Caco-2 (cell line): ENCODE measurements at regions not wholly inside any gene's neighbourhood (a gene's known extent, or its start where the extent isn't known, plus 50 kb on each side); places are given as distances from the start of the nearest gene placed in this dataset.

Source experiments
- BruUV-seq: library from RNA; stranded (reverse); fragments of 400-500 nt; replicated peaks from 2 replicates; lab custom pipeline; 2021; lab: Mats Ljungman, UMichigan
- CTCF ChIA-PET: fragments of 300-600 bp; sonication (Branson Sonifier 250); formaldehyde crosslinking; loops from one replicate; lab custom pipeline; 2022; ENCODE audit warnings: antibody characterized with exemption; lab: Charles Lee
- POLR2A ChIA-PET: fragments of 300-600 bp; sonication (Branson Sonifier 250); formaldehyde crosslinking; loops from one replicate; lab custom pipeline; 2022; ENCODE audit warnings: antibody characterized with exemption; lab: Charles Lee
- DNase-seq, 2 experiments: peaks; one replicate each; pipeline versions ENCODE4 v3.0.0 to v3.0.0-alpha.2; 2020 to 2022
- H3K27me3 ChIP-seq: replicated peaks from 2 replicates; pipeline ENCODE4 v1.6.0; 2011; ENCODE audit warnings: low read length; ENCODE audit not compliant: control insufficient read depth, insufficient read depth
- H3K36me3 ChIP-seq: 2 replicates; pipeline ENCODE4 v1.5.1; 2011; ENCODE audit warnings: low read length; ENCODE audit not compliant: control insufficient read depth, insufficient read depth
- H3K4me1 ChIP-seq: fragments of 250-450 bp; sonication (Bioruptor Pico); 2 replicates; pipeline ENCODE4 v1.5.1; 2020; ENCODE audit warnings: mild to moderate bottlenecking
- H3K4me3 ChIP-seq: 2 replicates; pipeline ENCODE4 v1.5.1; 2011; ENCODE audit warnings: low read depth, mild to moderate bottlenecking, control low read depth, low read length
- H3K9me3 ChIP-seq: fragments of 250-450 bp; sonication (Bioruptor Pico); 2 replicates; pipeline ENCODE4 v1.5.1; 2020; ENCODE audit warnings: mild to moderate bottlenecking, moderate library complexity
- H3K27ac Mint-ChIP-seq: one replicate; pipeline ENCODE4 v1.8.0; 2022; ENCODE audit warnings: mixed read lengths; ENCODE audit not compliant: unreplicated experiment
- H3K27me3 Mint-ChIP-seq: one replicate; pipeline ENCODE4 v1.8.0; 2022; ENCODE audit warnings: mixed read lengths; ENCODE audit not compliant: insufficient read depth, unreplicated experiment
- H3K36me3 Mint-ChIP-seq: one replicate; pipeline ENCODE4 v1.8.0; 2022; ENCODE audit warnings: mild to moderate bottlenecking, mixed read lengths; ENCODE audit not compliant: insufficient read depth, unreplicated experiment
- H3K4me1 Mint-ChIP-seq: one replicate; pipeline ENCODE4 v1.8.0; 2022; ENCODE audit warnings: low read depth, mixed read lengths; ENCODE audit not compliant: unreplicated experiment
- H3K4me3 Mint-ChIP-seq: one replicate; pipeline ENCODE4 v1.8.0; 2022; ENCODE audit warnings: mild to moderate bottlenecking, moderate library complexity, mixed read lengths; ENCODE audit not compliant: unreplicated experiment
- H3K9me3 Mint-ChIP-seq: one replicate; pipeline ENCODE4 v1.8.0; 2022; ENCODE audit warnings: mixed read lengths; ENCODE audit not compliant: unreplicated experiment
- CTCF ChIP-seq, 2 experiments: fragments of 200-600 bp in 1 of 2; IDR thresholded peaks; 1 replicate in 1 of 2; 2 replicates in 1 of 2; pipeline versions ENCODE4 v1.5.1 to v1.8.0; 2011 to 2022; ENCODE audit warnings: antibody characterized with exemption in 1 of 2, control low read depth in 1 of 2, inconsistent platforms in 1 of 2, low read depth in 1 of 2, low read length in 1 of 2, mild to moderate bottlenecking in 1 of 2, moderate library complexity in 1 of 2; ENCODE audit not compliant: insufficient read depth in 1 of 2, severe bottlenecking in 1 of 2, unreplicated experiment in 1 of 2
- intact Hi-C: fragments of 100-400 bp; cut with micrococcal nuclease; formaldehyde crosslinking; loops from one replicate; pipeline ENCODE4 v1.10.0; 2022; ENCODE audit not compliant: unreplicated experiment

GRCh38 chr6:94052749-94053148, 633.4 kb upstream of the EPHA7 start:
- H3K4me1 Mint-ChIP-seq, result no peaks in the 10 kb centered on the region
- H3K9me3 Mint-ChIP-seq, result no peaks in the 10 kb centered on the region
- H3K4me3 Mint-ChIP-seq, result no peak overlapping the region
- TF ChIP-seq CTCF (IDR thresholded peaks at IDR 0.05; ENCODE audit: insufficient read depth in 1 of 2, low read depth in 1 of 2, low read length in 1 of 2, severe bottlenecking in 1 of 2, unreplicated experiment in 1 of 2), result peak in 1 of 2 experiments; percentile 65
- no peaks in the 10 kb centered on the region for H3K36me3 Mint-ChIP-seq
- H3K4me1 ChIP-seq, result no peaks in the 10 kb centered on the region
- POLR2A ChIA-PET, result interaction anchor here (0.7 kb wide), 1 partner anchor 28 kb away, joined by 6 read pairs; no protein-coding TSS in a partner anchor
- no peaks in the 10 kb centered on the region for H3K27me3 ChIP-seq
- CTCF ChIA-PET, result interaction anchor here (0.7 to 1.1 kb wide), 2 partner anchors 331 to 360 kb away, joined by 3 to 6 read pairs; no protein-coding TSS in a partner anchor
- intact Hi-C loops, result loop anchor here (5.0 kb wide), 3 partner anchors 275 to 630 kb away; no protein-coding TSS in a partner anchor
- BruUV-seq, result no TSS peak
- no peaks in the 10 kb centered on the region for H3K27me3 Mint-ChIP-seq
- peak in 1 of 2 experiments; percentile 4 for DNase-seq
- H3K4me3 ChIP-seq, result no peak overlapping the region
- no peaks in the 10 kb centered on the region for H3K9me3 ChIP-seq
- no peak overlapping the region for H3K27ac Mint-ChIP-seq
- no peaks in the 10 kb centered on the region for H3K36me3 ChIP-seq

GRCh38 chr6:94050515-94050914, 631.2 kb upstream of the EPHA7 start:
- ChIA-PET POLR2A (no interaction called here), CTCF (no interaction called here)
- Histone ChIP-seq H3K36me3 (no peaks in the 10 kb centered on the region), H3K4me3 (no peak overlapping the region), H3K9me3 (no peaks in the 10 kb centered on the region), H3K27me3 (no peaks in the 10 kb centered on the region), H3K4me1 (no peaks in the 10 kb centered on the region)
- Mint-ChIP-seq H3K9me3 (no peaks in the 10 kb centered on the region), H3K36me3 (no peaks in the 10 kb centered on the region), H3K4me3 (no peak overlapping the region), H3K4me1 (no peaks in the 10 kb centered on the region), H3K27me3 (no peaks in the 10 kb centered on the region), H3K27ac (no peak overlapping the region)
- intact Hi-C loops, result loop anchor here (5.0 kb wide), 3 partner anchors 273 to 628 kb away; no protein-coding TSS in a partner anchor
- DNase-seq, result no peak
- no peak for TF ChIP-seq CTCF (IDR thresholded peaks at IDR 0.05; ENCODE audit: insufficient read depth in 1 of 2, low read depth in 1 of 2, low read length in 1 of 2, severe bottlenecking in 1 of 2, unreplicated experiment in 1 of 2)
- BruUV-seq, result no TSS peak

- Mint-ChIP-seq H3K27me3 (no peaks in the 10 kb centered on the region), H3K27ac (no peak overlapping the region), H3K36me3 (no peaks in the 10 kb centered on the region), H3K4me1 (no peaks in the 10 kb centered on the region), H3K4me3 (no peak overlapping the region), H3K9me3 (no peaks in the 10 kb centered on the region)
- ChIA-PET POLR2A (no interaction called here), CTCF (no interaction called here)
- DNase-seq, result no peak
- TF ChIP-seq CTCF (IDR thresholded peaks at IDR 0.05; ENCODE audit: insufficient read depth in 1 of 2, low read depth in 1 of 2, low read length in 1 of 2, severe bottlenecking in 1 of 2, unreplicated experiment in 1 of 2), result no peak
- Histone ChIP-seq H3K4me1 (no peaks in the 10 kb centered on the region), H3K36me3 (no peaks in the 10 kb centered on the region), H3K4me3 (no peak overlapping the region), H3K9me3 (no peaks in the 10 kb centered on the region), H3K27me3 (no peaks in the 10 kb centered on the region)
- no TSS peak for BruUV-seq
- intact Hi-C loops, result no loop called here
Observed at GRCh38 chr6:94049001-94049400, 629.6 kb upstream of the EPHA7 start.
